Neuronal stem cell (in vitro differentiated cells): ENCODE measurements at regions not wholly inside any gene's neighbourhood (a gene's known extent, or its start where the extent isn't known, plus 50 kb on each side); places are given as distances from the start of the nearest gene placed in this dataset.

Experiments
- DNase-seq: peaks from one replicate; pipeline ENCODE4 v3.0.0-alpha.2; 2013; ENCODE audit warnings: low spot score
- H2AFZ ChIP-seq: one replicate; pipeline ENCODE4 v1.6.1; 2013; ENCODE audit warnings: mild to moderate bottlenecking, low read length, inconsistent platforms
- H2AK5ac ChIP-seq: 2 replicates; pipeline ENCODE4 v1.6.1; 2013; ENCODE audit warnings: low read depth, mild to moderate bottlenecking, inconsistent platforms, low read length, moderate library complexity, mixed read lengths
- H2BK120ac ChIP-seq: 2 replicates; pipeline ENCODE4 v1.6.1; 2013; ENCODE audit warnings: low read depth, mild to moderate bottlenecking, inconsistent platforms, low read length, moderate library complexity, mixed read lengths
- H2BK12ac ChIP-seq: one replicate; pipeline ENCODE4 v1.6.1; 2013; ENCODE audit warnings: low read length, inconsistent platforms
- H2BK15ac ChIP-seq: 2 replicates; pipeline ENCODE4 v1.6.1; 2013; ENCODE audit warnings: mild to moderate bottlenecking, low read length, inconsistent platforms, mixed read lengths
- H2BK5ac ChIP-seq: one replicate; pipeline ENCODE4 v1.6.1; 2013; ENCODE audit warnings: inconsistent platforms, mild to moderate bottlenecking, low read length, moderate library complexity
- H3K14ac ChIP-seq: one replicate; pipeline ENCODE4 v1.6.1; 2013; ENCODE audit warnings: low read length, inconsistent platforms
- H3K18ac ChIP-seq: 2 replicates; pipeline ENCODE4 v1.6.1; 2013; ENCODE audit warnings: low read length, inconsistent platforms
- H3K23ac ChIP-seq: 2 replicates; pipeline ENCODE4 v1.6.1; 2013; ENCODE audit warnings: low read depth, mild to moderate bottlenecking, mixed read lengths, low read length, inconsistent platforms; ENCODE audit not compliant: poor library complexity
- H3K27ac ChIP-seq: replicated peaks from 3 replicates; pipeline ENCODE4 v1.5.1; 2013; ENCODE audit warnings: low read length, inconsistent platforms
- H3K27me3 ChIP-seq, 3 experiments: 2 replicates each; pipeline ENCODE4 v1.6.1; 2013; ENCODE audit warnings: low read length in 3 of 3, mild to moderate bottlenecking in 2 of 3, inconsistent platforms in 1 of 3, low read depth in 1 of 3, mixed read lengths in 1 of 3, moderate library complexity in 1 of 3; ENCODE audit not compliant: control insufficient read depth in 3 of 3, insufficient read depth in 3 of 3
- H3K36me3 ChIP-seq, 2 donors: replicated peaks in 1 of 2; 2 replicates each; pipeline ENCODE4 v1.6.1; 2013; ENCODE audit warnings: low read length in 2 of 2; ENCODE audit not compliant: control insufficient read depth in 2 of 2, insufficient read depth in 2 of 2
- H3K4ac ChIP-seq: 2 replicates; pipeline ENCODE4 v1.6.1; 2013; ENCODE audit warnings: inconsistent platforms, mild to moderate bottlenecking, low read length, moderate library complexity
- H3K4me1 ChIP-seq, 2 donors: 1 replicate in 1 of 2; 2 replicates in 1 of 2; pipeline ENCODE4 v1.6.1; 2013; ENCODE audit warnings: low read length in 2 of 2, low read depth in 1 of 2; ENCODE audit not compliant: control insufficient read depth in 2 of 2, insufficient read depth in 1 of 2
- H3K4me2 ChIP-seq: one replicate; pipeline ENCODE4 v1.6.1; 2013; ENCODE audit warnings: mild to moderate bottlenecking, low read length, inconsistent platforms; ENCODE audit not compliant: insufficient read depth, poor library complexity, severe bottlenecking
- H3K4me3 ChIP-seq, 2 donors: 2 replicates each; pipeline ENCODE4 v1.5.1; 2013; ENCODE audit warnings: low read length in 2 of 2, mild to moderate bottlenecking in 2 of 2, inconsistent platforms in 1 of 2, moderate library complexity in 1 of 2
- H3K79me1 ChIP-seq: one replicate; pipeline ENCODE4 v1.6.1; 2013; ENCODE audit warnings: low read depth, mild to moderate bottlenecking, inconsistent platforms, low read length, moderate library complexity
- H3K9ac ChIP-seq: one replicate; pipeline ENCODE4 v1.6.1; 2013; ENCODE audit warnings: mild to moderate bottlenecking, low read depth, low read length, inconsistent platforms; ENCODE audit not compliant: poor library complexity
- H3K9me3 ChIP-seq, 2 donors: replicated peaks in 1 of 2; 2 replicates each; pipeline versions ENCODE3 to v1.6.1; 2013; ENCODE audit warnings: low read length in 2 of 2, mild to moderate bottlenecking in 2 of 2, inconsistent platforms in 1 of 2, low read depth in 1 of 2, mixed read lengths in 1 of 2, moderate library complexity in 1 of 2; ENCODE audit not compliant: control insufficient read depth in 2 of 2, insufficient read depth in 1 of 2
- H4K8ac ChIP-seq: one replicate; pipeline ENCODE4 v1.6.1; 2013; ENCODE audit warnings: low read depth, mild to moderate bottlenecking, inconsistent platforms, low read length, moderate library complexity
- H4K91ac ChIP-seq: one replicate; pipeline ENCODE4 v1.6.1; 2013; ENCODE audit warnings: low read length, low read depth, mild to moderate bottlenecking, inconsistent platforms; ENCODE audit not compliant: poor library complexity
- WGBS, 2 donors: extraction: QIAGEN DNeasy Blood & Tissue Kit; methylation state at CpG; one replicate each; pipeline ENCODE4 v1.1.7; 2013; ENCODE audit warnings: missing lambda C conversion rate in 2 of 2, mixed read lengths in 1 of 2; ENCODE audit not compliant: insufficient read length in 2 of 2, insufficient replicate concordance in 1 of 2; ENCODE audit errors: extremely low coverage in 2 of 2; 5-methylcytosine and 5-hydroxymethylcytosine counted together

- H2BK5ac ChIP-seq = no peak overlapping the region
- WGBS, 2 donors = no CpG with 5 or more reads among the region's 2 CpGs
These were observed 528.1 kb upstream of the SEMA3D start for GRCh38 chr7:85714951-85715350.

GRCh38 chr7:85714043-85714578 lies 527.3 kb upstream of the SEMA3D start:
- H3K4ac ChIP-seq = no peak overlapping the region
- H3K9me3 ChIP-seq = no peaks in the 10 kb centered on the region
- no peak overlapping the region for H2BK15ac ChIP-seq
- H2AK5ac ChIP-seq = no peak overlapping the region
- H3K14ac ChIP-seq = no peak overlapping the region
- H2BK120ac ChIP-seq = no peak overlapping the region
- no peaks in the 10 kb centered on the region for H3K4me1 ChIP-seq
- H3K4me3 ChIP-seq = no peak overlapping the region
- H3K18ac ChIP-seq = no peak overlapping the region
- no peak overlapping the region for H2BK12ac ChIP-seq
- H4K91ac ChIP-seq = no peak overlapping the region
- no peak overlapping the region for H3K9ac ChIP-seq
- no peak overlapping the region for H2AFZ ChIP-seq
- no peak overlapping the region for H3K23ac ChIP-seq
- DNase-seq = no peak
- WGBS, 2 donors = no CpG with 5 or more reads among the region's 2 CpGs
- H3K27me3 ChIP-seq = no peaks in the 10 kb centered on the region
- no peaks in the 10 kb centered on the region for H3K36me3 ChIP-seq
- H3K4me2 ChIP-seq = no peak overlapping the region
- H3K27ac ChIP-seq = no peak overlapping the region
- H3K79me1 ChIP-seq = no peaks in the 10 kb centered on the region
- no peak overlapping the region for H2BK5ac ChIP-seq
- H4K8ac ChIP-seq = no peak overlapping the region

More at GRCh38 chr7:85714951-85715350, 528.1 kb upstream of the SEMA3D start:
- Histone ChIP-seq H2BK120ac (no peak overlapping the region), H3K4me2 (no peak overlapping the region), H3K4me1 (no peaks in the 10 kb centered on the region), H3K9me3 (no peaks in the 10 kb centered on the region), H3K27ac (no peak overlapping the region), H2AFZ (no peak overlapping the region), H3K14ac (no peak overlapping the region), H3K79me1 (no peaks in the 10 kb centered on the region), H2AK5ac (no peak overlapping the region), H3K23ac (no peak overlapping the region), H3K36me3 (no peaks in the 10 kb centered on the region), H2BK15ac (no peak overlapping the region), H2BK12ac (no peak overlapping the region), H3K4ac (no peak overlapping the region), H3K9ac (no peak overlapping the region), H3K4me3 (no peak overlapping the region), H3K18ac (no peak overlapping the region), H4K8ac (no peak overlapping the region), H4K91ac (no peak overlapping the region), H3K27me3 (no peaks in the 10 kb centered on the region)
- no peak for DNase-seq

GRCh38 chr7:85713171-85713570 lies 526.3 kb upstream of the SEMA3D start:
- no peak overlapping the region for H3K27ac ChIP-seq
- H3K4me2 ChIP-seq = no peak overlapping the region
- H4K8ac ChIP-seq = no peak overlapping the region
- no peak overlapping the region for H2AFZ ChIP-seq
- no peak overlapping the region for H3K23ac ChIP-seq
- H3K79me1 ChIP-seq = no peaks in the 10 kb centered on the region
- no peak overlapping the region for H3K14ac ChIP-seq
- H3K9me3 ChIP-seq = no peaks in the 10 kb centered on the region
- no peaks in the 10 kb centered on the region for H3K36me3 ChIP-seq
- no peak overlapping the region for H3K9ac ChIP-seq
- H2BK120ac ChIP-seq = no peak overlapping the region
- no peak overlapping the region for H3K4me3 ChIP-seq
- no peaks in the 10 kb centered on the region for H3K27me3 ChIP-seq
- H4K91ac ChIP-seq = no peak overlapping the region
- H2BK15ac ChIP-seq = no peak overlapping the region
- no peak overlapping the region for H2BK5ac ChIP-seq
- no peak overlapping the region for H2BK12ac ChIP-seq
- no peaks in the 10 kb centered on the region for H3K4me1 ChIP-seq
- no peak overlapping the region for H2AK5ac ChIP-seq
- H3K18ac ChIP-seq = no peak overlapping the region
- WGBS, 2 donors = no CpG with 5 or more reads among the region's 1 CpG
- no peak for DNase-seq
- H3K4ac ChIP-seq = no peak overlapping the region

GRCh38 chr7:85711894-85712293 lies 525.0 kb upstream of the SEMA3D start:
- Histone ChIP-seq H3K14ac (no peak overlapping the region), H3K27ac (no peak overlapping the region)
- no CpG with 5 or more reads among the region's 2 CpGs for WGBS, 2 donors

More at GRCh38 chr7:85711894-85712293, 525.0 kb upstream of the SEMA3D start:
- Histone ChIP-seq H2BK12ac (no peak overlapping the region), H3K4me2 (no peak overlapping the region), H2AFZ (no peak overlapping the region), H3K18ac (no peak overlapping the region), H3K9ac (no peak overlapping the region), H4K91ac (no peak overlapping the region), H2AK5ac (no peak overlapping the region), H2BK15ac (no peak overlapping the region), H2BK120ac (no peak overlapping the region), H3K23ac (no peak overlapping the region), H3K79me1 (no peaks in the 10 kb centered on the region), H3K4me3 (no peak overlapping the region), H3K36me3 (no peaks in the 10 kb centered on the region), H3K27me3 (no peaks in the 10 kb centered on the region), H3K4me1 (no peaks in the 10 kb centered on the region), H3K9me3 (no peaks in the 10 kb centered on the region), H4K8ac (no peak overlapping the region), H2BK5ac (no peak overlapping the region), H3K4ac (no peak overlapping the region)
- DNase-seq = no peak
